ENCODE measurements at regions not wholly inside any gene's neighbourhood (a gene's known extent, or its start where the extent isn't known, plus 50 kb on each side); places are given as distances from the start of the nearest gene placed in this dataset.

DNA sequence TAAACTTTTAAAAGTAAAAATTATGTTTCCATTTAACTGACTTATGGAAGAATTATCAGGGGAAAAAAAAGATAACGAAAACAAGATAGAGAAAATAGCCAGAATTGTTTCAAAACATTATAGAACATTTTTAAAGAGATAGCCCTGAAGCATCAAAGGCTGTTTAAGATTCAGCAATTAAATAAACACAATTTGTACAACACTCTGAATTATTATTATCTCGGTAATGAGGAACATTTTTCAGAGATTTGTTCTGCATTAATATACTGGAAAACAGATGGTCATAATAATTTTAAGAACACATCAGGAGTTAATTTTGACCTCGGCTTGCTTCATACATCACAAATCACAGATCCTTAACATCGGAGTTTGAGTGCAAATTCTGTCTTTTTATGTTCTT, 643.8 kb downstream of the SORCS1 start:
- Histone ChIP-seq H3K4me3 (ENCODE audit: low read length) (no peak overlapping the region), H3K36me3 (ENCODE audit: insufficient read depth, low read length) (no peaks in the 10 kb centered on the region), H3K27ac (ENCODE audit: low read depth, low read length) (no peak overlapping the region), H3K9ac (ENCODE audit: low read depth, low read length) (no peak overlapping the region), H3K4me1 (ENCODE audit: insufficient read depth, low read length) (no peaks in the 10 kb centered on the region), H3K27me3 (ENCODE audit: insufficient read depth, low read length) (no peaks in the 10 kb centered on the region), H3K9me3 (ENCODE audit: insufficient read depth, low read depth, low read length) (no peaks in the 10 kb centered on the region)
- 90% methylated on average over 3 of the region's 4 CpGs for WGBS

DNA sequence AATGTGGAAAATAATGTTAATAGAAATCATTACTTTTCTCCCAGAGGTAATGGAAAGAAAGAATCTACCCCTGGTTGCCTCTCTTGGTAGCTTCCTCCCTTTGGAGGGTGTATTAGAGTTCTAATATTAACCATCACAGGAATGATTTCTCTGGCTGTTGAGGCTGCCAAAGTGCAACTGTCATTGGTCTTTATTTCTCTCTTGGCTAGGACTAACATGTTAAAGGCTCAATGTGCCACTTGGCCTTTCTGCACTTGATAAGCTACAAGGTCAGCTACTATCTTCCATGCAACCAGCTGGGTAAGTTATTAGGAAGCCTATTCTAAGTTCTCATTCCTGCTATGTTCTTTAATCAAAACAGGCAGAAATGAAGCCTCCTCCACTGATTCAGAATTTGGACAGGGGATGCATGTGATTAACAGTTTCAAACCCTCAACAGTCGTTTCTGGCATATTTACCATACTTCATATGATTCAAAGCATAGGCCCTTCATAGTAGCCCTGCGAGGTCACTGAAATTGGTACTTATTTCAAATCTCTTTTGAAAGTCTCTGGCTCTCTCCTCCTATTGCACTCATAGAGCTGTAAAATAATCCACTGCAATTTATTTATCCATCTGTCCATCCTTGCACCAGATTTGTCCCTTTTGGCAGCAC, 645.0 kb downstream of the SORCS1 start:
- WGBS = 93% methylated on average over 2 of the region's 2 CpGs
- no peaks in the 10 kb centered on the region for H3K9me3 ChIP-seq (ENCODE audit: insufficient read depth, low read depth, low read length)
- H3K9ac ChIP-seq (ENCODE audit: low read depth, low read length) = no peak overlapping the region
- H3K27ac ChIP-seq (ENCODE audit: low read depth, low read length) = no peak overlapping the region
- H3K4me3 ChIP-seq (ENCODE audit: low read length) = no peak overlapping the region
- H3K36me3 ChIP-seq (ENCODE audit: insufficient read depth, low read length) = no peaks in the 10 kb centered on the region
- H3K27me3 ChIP-seq (ENCODE audit: insufficient read depth, low read length) = no peaks in the 10 kb centered on the region
- no peaks in the 10 kb centered on the region; the same call in 1 of the 2 replicates for H3K4me1 ChIP-seq (ENCODE audit: insufficient read depth, low read length)

DNA sequence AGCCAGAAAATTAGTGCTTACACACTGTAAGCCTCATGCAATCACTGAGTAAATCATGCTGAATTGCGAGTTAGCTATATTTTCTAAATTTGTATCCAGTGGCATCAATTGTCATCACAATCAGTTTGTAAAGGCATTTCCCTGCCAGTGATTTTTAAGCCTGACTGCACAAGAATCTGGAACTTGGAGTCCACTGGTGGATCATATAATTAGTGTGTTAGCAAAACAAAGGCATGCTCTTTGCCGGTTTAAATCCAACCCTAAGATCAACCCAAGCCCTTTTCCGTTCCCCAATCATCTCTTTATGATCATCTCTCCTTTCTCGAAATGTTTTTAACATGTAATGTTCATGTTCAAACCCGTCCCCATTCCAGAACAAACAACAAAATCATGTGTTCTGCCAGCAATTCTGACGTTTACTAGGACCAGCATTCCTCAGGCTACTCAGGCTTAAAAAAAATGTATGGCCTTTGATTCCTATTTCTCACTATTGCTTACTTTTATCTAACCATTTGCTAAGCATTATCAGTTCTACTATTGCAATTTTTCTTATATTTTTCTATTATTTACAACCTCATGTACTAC, 649.2 kb downstream of the SORCS1 start:
- Histone ChIP-seq H3K27ac (ENCODE audit: low read depth, low read length) (no peak overlapping the region), H3K4me1 (ENCODE audit: insufficient read depth, low read length) (peaks cover 4% of the 10 kb centered on the region; the same call in 1 of the 2 replicates), H3K27me3 (ENCODE audit: insufficient read depth, low read length) (no peaks in the 10 kb centered on the region), H3K9ac (ENCODE audit: low read depth, low read length) (no peak overlapping the region), H3K4me3 (ENCODE audit: low read length) (no peak overlapping the region), H3K36me3 (ENCODE audit: insufficient read depth, low read length) (no peaks in the 10 kb centered on the region), H3K9me3 (ENCODE audit: insufficient read depth, low read depth, low read length) (no peaks in the 10 kb centered on the region)
- WGBS = 90% methylated on average over 6 of the region's 6 CpGs

DNA sequence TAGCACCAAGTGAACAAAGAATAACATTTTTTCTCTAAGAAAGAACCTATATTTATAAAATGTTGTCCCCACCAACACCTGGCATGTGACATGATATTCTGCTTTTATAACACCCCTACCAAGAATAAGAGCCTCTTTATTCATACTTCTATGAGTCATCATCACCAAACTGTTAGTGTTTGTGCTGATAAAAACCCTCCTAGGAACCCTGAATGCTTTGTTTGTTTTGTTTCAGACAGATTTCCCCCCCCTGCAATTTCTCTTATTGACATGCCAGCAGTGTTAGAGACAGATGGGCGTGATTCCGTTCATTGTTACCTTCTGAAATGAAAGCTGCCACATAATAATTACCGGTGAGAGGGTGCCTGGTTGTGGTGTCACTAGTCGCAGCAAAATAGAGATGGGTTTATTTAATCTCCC, 651.1 kb downstream of the SORCS1 start:
- 79% methylated on average over 4 of the region's 4 CpGs for WGBS
- no peak overlapping the region for H3K9ac ChIP-seq (ENCODE audit: low read depth, low read length)
- H3K27ac ChIP-seq (ENCODE audit: low read depth, low read length) = no peak overlapping the region
- H3K4me3 ChIP-seq (ENCODE audit: low read length) = no peak overlapping the region
- H3K9me3 ChIP-seq (ENCODE audit: insufficient read depth, low read depth, low read length) = no peaks in the 10 kb centered on the region
- no peaks in the 10 kb centered on the region for H3K27me3 ChIP-seq (ENCODE audit: insufficient read depth, low read length)
- no peaks in the 10 kb centered on the region for H3K36me3 ChIP-seq (ENCODE audit: insufficient read depth, low read length)
- peaks cover 4% of the 10 kb centered on the region; the same call in 1 of the 2 replicates for H3K4me1 ChIP-seq (ENCODE audit: insufficient read depth, low read length)

DNA sequence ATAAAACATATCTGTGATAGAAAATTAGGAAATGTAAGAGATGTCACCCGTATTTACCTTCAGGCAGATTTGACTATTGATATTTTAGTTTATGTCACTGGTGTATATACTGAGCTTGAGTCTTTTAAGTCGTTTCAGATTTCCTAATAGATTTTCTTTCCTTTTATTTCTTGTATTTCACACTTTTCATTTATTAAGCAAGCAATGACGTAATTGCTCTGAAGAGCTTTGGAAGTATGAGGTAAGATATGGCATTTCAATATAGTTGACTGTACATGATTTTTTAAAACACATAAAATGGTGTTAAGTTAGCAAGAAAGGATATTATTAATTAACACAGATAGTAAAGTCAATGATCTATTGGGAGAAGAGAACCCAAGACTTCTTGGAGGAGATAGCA, 652.6 kb downstream of the SORCS1 start:
- no peaks in the 10 kb centered on the region for H3K9me3 ChIP-seq (ENCODE audit: insufficient read depth, low read depth, low read length)
- H3K27ac ChIP-seq (ENCODE audit: low read depth, low read length) = no peak overlapping the region
- 83% methylated on average over 1 of the region's 3 CpGs for WGBS
- H3K36me3 ChIP-seq (ENCODE audit: insufficient read depth, low read length) = no peaks in the 10 kb centered on the region
- H3K9ac ChIP-seq (ENCODE audit: low read depth, low read length) = no peak overlapping the region
- peaks cover 4% of the 10 kb centered on the region; the same call in 1 of the 2 replicates for H3K4me1 ChIP-seq (ENCODE audit: insufficient read depth, low read length)
- H3K27me3 ChIP-seq (ENCODE audit: insufficient read depth, low read length) = no peaks in the 10 kb centered on the region
- H3K4me3 ChIP-seq (ENCODE audit: low read length) = no peak overlapping the region

- no peaks in the 10 kb centered on the region for H3K9me3 ChIP-seq (ENCODE audit: insufficient read depth, low read depth, low read length)
- 100% methylated on average over 1 of the region's 1 CpG for WGBS
Measured at GRCh38 chr10:106508950-106509349, 655.6 kb downstream of the SORCS1 start.

DNA sequence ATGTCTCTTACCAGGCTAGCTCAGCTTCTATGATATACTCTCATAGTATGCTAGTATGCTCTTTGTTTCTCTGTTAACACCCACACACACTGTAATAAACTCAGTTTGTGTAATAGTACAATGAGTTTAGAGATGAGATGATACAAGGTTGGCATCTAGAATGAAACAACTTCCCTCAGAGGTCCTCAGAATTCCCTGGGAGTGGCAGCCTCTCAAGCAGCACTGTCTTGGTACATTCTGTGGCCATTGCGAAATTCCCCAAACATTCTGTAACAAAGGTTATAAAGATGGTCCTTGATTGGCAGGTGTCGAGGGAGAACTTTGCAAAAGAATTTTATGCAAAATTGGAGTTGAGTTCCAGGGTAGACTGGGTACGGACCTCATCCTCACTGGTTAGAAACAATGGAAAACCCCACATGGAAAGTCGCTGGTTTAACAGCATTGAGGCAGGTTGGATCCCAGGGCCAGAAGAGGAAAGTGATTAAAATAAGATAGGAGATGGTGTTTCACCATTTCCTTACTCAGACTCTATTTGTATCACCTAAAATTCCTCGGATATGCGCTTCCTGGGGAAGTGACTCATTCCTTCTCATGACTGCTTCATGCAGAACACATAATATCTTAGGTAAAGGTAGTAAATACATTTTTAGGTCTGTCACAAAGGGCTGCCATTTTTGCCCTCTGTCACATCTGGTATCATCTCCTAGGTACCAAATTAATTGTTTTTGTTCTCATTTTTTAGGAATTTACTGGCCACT, 657.8 kb downstream of the SORCS1 start:
- Histone ChIP-seq H3K27ac (ENCODE audit: low read depth, low read length) (no peak overlapping the region), H3K4me3 (ENCODE audit: low read length) (no peak overlapping the region), H3K9me3 (ENCODE audit: insufficient read depth, low read depth, low read length) (no peaks in the 10 kb centered on the region), H3K27me3 (ENCODE audit: insufficient read depth, low read length) (no peaks in the 10 kb centered on the region), H3K9ac (ENCODE audit: low read depth, low read length) (no peak overlapping the region), H3K36me3 (ENCODE audit: insufficient read depth, low read length) (no peaks in the 10 kb centered on the region), H3K4me1 (ENCODE audit: insufficient read depth, low read length) (no peaks in the 10 kb centered on the region)
- 96% methylated on average over 6 of the region's 6 CpGs for WGBS

More at GRCh38 chr10:106508950-106509349, 655.6 kb downstream of the SORCS1 start:
- Histone ChIP-seq H3K36me3 (ENCODE audit: insufficient read depth, low read length) (no peaks in the 10 kb centered on the region), H3K4me3 (ENCODE audit: low read length) (no peak overlapping the region), H3K27me3 (ENCODE audit: insufficient read depth, low read length) (no peaks in the 10 kb centered on the region), H3K9ac (ENCODE audit: low read depth, low read length) (no peak overlapping the region), H3K27ac (ENCODE audit: low read depth, low read length) (no peak overlapping the region), H3K4me1 (ENCODE audit: insufficient read depth, low read length) (peaks cover 4% of the 10 kb centered on the region; the same call in 1 of the 2 replicates)

GRCh38 chr10:106504536-106504935, 660.0 kb downstream of the SORCS1 start:
- no peak overlapping the region for H3K27ac ChIP-seq (ENCODE audit: low read depth, low read length)
- 95% methylated on average over 6 of the region's 6 CpGs for WGBS
- no peaks in the 10 kb centered on the region for H3K9me3 ChIP-seq (ENCODE audit: insufficient read depth, low read depth, low read length)
- H3K27me3 ChIP-seq (ENCODE audit: insufficient read depth, low read length) = no peaks in the 10 kb centered on the region
- peaks cover 14% of the 10 kb centered on the region for H3K4me1 ChIP-seq (ENCODE audit: insufficient read depth, low read length)
- no peak overlapping the region for H3K4me3 ChIP-seq (ENCODE audit: low read length)
- no peaks in the 10 kb centered on the region for H3K36me3 ChIP-seq (ENCODE audit: insufficient read depth, low read length)
- H3K9ac ChIP-seq (ENCODE audit: low read depth, low read length) = no peak overlapping the region

- no peaks in the 10 kb centered on the region for H3K36me3 ChIP-seq (ENCODE audit: insufficient read depth, low read length)
- H3K9ac ChIP-seq (ENCODE audit: low read depth, low read length) = no peak overlapping the region
- H3K4me1 ChIP-seq (ENCODE audit: insufficient read depth, low read length) = peaks cover 14% of the 10 kb centered on the region
- no peak overlapping the region for H3K4me3 ChIP-seq (ENCODE audit: low read length)
- 93% methylated on average over 2 of the region's 2 CpGs for WGBS
- H3K27me3 ChIP-seq (ENCODE audit: insufficient read depth, low read length) = no peaks in the 10 kb centered on the region
- H3K27ac ChIP-seq (ENCODE audit: low read depth, low read length) = no peak overlapping the region
- H3K9me3 ChIP-seq (ENCODE audit: insufficient read depth, low read depth, low read length) = no peaks in the 10 kb centered on the region
Measured at GRCh38 chr10:106502641-106503040, 661.9 kb downstream of the SORCS1 start.

GRCh38 chr10:106500925-106501525, 663.5 kb downstream of the SORCS1 start:
- Histone ChIP-seq H3K27me3 (ENCODE audit: insufficient read depth, low read length) (no peaks in the 10 kb centered on the region), H3K9ac (ENCODE audit: low read depth, low read length) (no peak overlapping the region), H3K4me1 (ENCODE audit: insufficient read depth, low read length) (peaks cover 14% of the 10 kb centered on the region), H3K9me3 (ENCODE audit: insufficient read depth, low read depth, low read length) (no peaks in the 10 kb centered on the region), H3K4me3 (ENCODE audit: low read length) (no peak overlapping the region), H3K27ac (ENCODE audit: low read depth, low read length) (no peak overlapping the region), H3K36me3 (ENCODE audit: insufficient read depth, low read length) (no peaks in the 10 kb centered on the region)

Data from HUES64 (cell line).